GM03348 (cell line): ENCODE measurements at regions not wholly inside any gene's neighbourhood (a gene's known extent, or its start where the extent isn't known, plus 50 kb on each side); places are given as distances from the start of the nearest gene placed in this dataset.
"Not testable (repeated sequence)": the region's sequence is repeated elsewhere in the genome, so short reads cannot be mapped to it uniquely, and the experiment has no call there.

Experiments
- DNase-seq: peaks from one replicate; pipeline ENCODE4 v3.0.0; 2012; ENCODE audit warnings: low spot score

DNA sequence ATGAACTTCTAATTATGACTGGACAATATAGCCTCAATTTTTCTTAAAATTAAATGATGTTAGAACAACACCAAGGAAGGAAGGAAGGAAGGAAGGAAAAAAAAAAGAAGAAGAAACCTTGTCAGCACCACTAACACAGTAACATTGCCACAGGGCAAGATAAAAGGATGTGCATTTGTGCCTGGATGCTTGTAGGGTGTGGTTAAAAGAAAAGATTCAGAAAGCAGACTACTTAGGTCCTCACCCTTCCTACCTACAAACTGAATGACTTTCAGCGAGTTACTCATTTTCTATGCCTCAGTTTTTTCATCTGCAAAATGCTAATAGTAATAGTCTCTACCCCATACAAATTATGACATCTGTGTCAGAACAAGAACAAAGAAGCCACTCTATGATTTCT lies 778.3 kb downstream of the MCTP2 start:
- no peak for DNase-seq

DNA sequence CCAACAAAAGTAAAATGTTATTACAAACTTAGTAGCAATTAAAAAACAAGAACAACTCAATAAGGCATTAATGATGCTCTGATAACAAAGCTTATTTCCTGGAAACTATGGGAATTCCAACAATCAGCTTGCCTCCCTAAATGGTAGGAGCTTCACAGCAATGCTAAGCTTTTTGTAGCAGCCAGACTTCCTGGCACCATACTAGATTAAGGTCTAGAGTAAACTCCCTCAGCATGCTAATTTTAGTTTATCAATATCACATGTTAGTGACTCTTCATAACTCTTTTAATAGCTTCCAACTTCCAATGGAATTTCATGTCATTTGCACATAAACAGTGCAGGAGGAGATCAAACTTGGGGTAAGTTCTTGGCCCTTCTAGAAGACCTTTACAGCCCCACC lies 782.0 kb downstream of the MCTP2 start:
- DNase-seq, result no peak

DNA sequence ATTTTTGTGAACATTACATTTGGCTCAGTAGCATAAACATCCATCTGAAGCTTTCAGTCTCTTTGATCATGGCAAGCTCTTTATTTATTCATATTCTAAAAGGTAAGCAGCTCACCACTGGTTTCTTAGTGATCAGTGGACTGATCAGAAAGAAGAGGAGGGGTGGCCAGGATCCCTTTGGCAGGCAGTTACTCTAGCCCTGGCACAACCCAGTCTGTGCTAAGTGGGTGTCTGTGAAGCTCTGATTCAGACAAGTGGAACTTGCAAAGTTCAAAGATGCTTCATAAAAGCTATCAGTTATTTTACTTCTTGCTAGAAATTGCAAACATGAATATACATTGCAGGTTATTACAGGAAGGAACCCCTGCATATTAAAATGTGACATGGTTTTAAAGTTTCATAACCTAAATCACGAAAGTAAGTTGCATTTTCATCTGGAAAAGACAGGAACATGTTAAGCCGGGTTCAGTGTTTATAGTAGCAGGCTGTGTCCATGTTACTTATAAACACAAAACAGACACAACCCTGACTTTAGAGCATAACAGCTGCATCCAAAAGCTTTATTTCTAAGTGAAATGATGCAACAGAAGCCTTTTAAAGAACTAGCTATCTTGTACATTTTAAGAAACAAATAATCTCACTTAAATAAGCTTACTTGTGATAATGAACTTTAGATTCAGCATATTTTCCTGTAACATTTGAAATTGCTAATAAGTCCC lies 785.3 kb downstream of the MCTP2 start:
- DNase-seq, result peak; percentile 41

DNA sequence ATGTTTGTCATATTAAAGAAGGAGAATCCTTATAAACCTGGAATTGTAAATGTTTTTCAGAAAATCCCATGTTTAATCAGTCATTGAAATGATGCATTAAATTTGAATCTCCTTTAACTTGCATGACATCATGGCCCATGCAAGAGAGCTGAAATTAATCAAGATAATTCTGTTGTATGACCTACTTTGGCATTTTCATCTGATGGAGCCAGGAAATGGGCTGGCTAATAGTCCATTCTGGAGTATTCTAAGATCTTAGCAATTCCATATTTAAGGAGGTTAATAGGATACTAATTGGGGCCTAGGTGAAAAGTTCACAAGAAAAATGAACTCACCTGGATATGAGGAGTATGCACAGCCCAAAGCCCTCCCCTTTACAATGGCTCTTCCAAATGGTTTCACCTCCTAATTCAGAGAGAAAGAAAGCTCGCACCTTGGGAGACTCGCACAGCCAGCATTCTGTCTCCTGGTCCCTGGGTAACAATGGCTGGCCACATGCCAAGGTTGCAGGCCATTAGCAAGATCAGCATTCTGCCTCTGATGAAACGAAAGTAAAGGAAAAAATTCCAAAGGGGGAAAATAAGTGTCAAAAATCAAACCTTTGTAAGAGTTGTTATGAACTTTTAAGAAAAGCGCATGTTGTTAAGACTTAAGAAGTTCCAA lies 786.4 kb downstream of the MCTP2 start:
- no peak for DNase-seq

DNA sequence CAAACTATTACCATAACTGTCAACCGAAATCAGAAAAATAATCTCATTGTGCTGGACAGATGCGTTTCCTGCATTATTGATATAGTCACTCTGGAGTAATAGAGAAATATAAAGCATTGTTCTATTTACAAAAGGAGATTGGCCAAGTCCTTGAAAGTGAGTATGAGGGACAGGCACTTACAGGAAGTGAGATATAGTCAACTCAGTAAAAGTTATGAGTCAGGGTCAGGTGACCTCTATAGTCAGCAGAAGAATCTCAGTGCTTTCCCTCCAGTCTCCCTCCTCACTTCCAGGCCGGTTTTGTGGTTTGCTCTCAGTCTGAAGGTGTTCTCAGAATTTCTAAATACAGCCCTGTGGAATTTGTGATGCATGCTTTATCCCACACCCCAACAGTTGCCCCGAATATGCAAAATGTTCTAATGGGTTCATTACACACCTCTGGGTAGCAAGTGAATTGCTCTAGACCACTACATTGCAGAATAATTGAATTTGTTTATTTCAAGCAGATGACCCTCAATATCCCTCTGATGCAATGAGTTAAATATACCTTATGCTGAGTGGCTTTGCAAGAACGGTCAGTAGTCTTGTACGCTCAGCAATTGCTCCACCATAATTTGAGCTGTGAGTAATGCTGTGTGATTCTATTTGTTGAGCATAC lies 787.7 kb downstream of the MCTP2 start:
- DNase-seq, result peak; percentile 55

DNA sequence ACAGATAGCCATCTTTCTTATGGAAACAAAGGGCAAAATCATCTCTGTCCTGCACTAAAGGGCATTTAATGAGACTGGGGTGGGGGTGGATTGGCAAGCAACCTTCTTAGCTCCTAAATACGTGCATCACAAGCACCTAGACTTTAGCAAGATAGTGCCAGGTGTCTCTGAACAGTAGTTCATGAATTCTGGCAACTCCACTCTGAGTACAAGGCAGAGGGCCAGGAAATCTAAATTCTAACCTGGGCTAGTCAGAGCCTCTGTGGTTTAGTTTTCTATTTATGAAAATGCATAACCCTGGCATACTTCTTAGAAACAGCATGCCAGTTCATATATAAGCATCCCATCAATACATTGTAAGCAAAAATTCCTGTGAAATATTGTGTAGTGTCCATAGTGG lies 788.5 kb downstream of the MCTP2 start:
- DNase-seq, result no peak

DNA sequence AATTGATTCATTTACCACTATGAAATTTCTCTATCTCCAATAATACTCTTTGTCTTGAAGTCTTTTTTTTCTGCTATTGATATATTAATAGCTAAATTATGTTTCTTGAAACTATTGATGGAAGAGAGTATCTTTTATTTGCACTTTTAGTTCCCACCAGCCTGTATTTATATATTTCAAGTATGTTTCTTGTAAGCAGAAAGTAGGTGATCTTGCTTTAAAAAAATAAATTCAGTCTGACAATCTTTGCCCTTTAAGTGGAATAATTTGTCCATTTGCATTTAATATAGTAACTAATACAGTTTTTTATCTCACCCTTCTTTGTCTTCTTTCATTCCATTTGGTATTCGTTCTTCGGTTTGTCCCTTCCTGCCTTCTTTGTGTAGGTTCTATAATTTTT lies 790.5 kb downstream of the MCTP2 start:
- no peak for DNase-seq

DNA sequence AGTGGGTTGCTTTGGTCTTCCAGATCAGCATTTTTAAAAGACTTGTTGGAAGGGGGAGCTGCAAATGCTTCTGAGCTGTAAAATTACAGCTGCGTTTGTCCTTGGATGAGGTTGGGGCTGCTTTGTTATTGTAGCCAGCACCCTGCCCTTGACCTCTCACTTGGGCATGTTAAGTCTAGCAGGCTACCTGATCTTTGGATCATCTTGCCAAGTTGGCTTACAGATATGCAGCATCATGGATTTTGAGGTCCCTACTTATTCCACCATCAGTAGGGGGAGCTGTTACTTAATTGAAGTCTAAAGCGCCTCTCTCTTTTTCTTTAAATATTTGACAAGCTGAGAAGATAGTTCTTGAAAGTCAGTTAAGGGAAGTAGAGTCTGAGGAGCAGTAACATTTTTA lies 793.0 kb downstream of the MCTP2 start:
- DNase-seq, result peak; percentile 38

DNA sequence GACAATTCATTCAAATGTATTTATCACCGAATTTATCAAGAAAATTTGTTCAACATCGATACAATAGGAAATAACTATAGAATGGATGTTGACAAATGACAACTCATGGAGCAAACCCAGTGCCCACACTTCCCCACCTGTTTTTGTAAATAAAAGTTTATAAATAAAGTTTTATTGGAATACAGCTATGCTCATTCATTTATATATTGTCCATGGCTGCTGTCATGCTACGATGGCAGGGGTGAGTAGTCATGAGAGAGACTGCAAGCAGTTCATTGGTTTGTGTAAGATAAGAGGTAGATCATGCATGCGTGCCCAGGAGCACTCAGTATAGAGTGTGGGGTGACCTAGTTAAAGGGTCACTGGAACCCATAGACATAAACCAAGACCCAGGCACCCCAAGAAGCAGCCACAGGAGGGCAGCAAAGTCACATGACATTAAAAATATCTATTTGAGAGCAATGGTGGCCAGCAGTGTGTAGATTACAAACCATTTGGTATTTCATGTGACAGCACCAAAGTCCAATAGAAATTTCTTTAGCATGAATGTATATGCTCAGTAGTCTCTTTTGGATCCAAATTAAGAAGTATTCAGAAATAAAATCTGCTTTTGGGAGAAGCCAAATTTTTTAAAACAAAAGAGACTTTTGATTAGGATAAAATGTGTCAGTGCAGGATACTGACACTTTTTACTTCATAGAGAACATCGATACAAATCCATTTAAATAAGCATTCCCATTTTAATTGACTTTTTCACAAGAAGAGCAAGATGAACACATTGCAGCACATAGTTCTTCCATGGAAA lies 794.8 kb downstream of the MCTP2 start:
- peak; percentile 75 for DNase-seq

DNA sequence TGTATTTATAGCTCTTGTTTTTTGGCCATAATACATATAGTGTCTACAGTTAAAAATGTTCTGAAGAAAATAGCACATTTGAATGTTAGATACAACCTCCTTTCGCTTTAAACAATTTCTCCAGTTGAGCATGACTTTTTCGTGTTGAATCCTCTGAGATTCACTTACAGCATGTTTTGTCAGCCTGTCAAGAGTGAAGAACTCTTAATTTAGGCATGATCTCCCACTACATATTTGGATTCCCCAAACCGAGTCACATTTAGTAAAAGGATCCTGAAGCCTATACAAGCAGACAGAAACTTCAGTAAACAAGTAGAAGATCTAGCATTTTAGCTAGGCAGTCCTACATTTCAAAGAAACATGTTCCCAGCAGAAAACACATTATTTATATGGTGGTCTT lies 796.6 kb downstream of the MCTP2 start:
- no peak for DNase-seq

DNA sequence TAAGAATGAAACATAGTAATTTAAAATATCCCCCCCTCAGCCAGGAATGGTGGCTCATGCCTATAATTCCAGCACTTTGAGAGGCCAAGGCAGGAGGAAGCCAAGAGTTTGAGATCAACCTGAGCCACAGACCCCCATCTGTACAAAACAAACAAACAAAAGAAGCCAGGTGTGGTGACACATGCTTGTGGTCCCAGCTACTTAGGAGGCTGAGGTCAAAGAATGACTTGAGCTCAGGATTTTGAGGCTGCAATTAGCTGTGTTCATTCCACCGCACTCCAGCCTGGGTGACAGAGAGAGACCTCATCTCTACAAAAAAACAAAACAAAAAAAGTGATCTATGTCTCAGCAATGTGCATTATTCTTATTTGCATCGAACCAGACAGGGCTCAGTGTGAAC lies 800.8 kb downstream of the MCTP2 start:
- DNase-seq, result no peak

DNA sequence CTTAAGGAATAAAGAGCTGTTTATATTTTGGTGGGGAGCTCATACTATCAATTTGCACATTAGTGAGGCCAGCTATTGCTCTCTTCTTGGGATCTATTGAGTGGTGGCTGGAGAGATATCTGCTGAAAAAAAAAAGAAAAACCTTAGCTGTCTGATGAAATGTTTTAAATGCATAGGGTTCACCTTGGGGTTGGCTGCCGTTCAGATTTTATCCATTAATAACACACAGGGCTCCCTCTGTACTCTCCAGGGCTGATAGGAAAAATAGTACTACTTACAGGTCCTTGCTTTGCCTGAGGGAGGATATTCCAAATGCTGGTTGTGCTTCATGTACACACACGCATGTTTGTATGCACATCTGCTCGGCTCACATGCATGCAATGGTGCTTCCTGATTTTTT lies 803.7 kb downstream of the MCTP2 start:
- no peak for DNase-seq

DNA sequence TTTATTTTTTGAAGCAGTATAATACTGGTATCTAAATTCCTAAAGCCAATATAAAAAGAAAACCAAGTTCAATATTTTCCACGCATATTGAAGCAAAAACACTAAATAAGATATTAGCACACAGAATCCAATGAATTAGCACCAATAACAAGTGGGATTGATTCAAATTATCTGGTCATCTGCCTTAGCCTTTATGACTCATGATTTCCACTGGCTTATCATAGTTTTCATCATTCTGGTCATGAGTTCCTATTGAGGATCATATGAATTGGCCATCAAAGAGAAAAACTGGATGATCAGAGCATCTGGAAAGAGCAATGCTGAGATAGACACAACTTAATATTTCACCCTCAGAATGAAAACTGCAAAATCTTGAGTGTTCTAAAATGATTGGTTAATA lies 809.9 kb downstream of the MCTP2 start:
- DNase-seq, result peak; percentile 11

DNA sequence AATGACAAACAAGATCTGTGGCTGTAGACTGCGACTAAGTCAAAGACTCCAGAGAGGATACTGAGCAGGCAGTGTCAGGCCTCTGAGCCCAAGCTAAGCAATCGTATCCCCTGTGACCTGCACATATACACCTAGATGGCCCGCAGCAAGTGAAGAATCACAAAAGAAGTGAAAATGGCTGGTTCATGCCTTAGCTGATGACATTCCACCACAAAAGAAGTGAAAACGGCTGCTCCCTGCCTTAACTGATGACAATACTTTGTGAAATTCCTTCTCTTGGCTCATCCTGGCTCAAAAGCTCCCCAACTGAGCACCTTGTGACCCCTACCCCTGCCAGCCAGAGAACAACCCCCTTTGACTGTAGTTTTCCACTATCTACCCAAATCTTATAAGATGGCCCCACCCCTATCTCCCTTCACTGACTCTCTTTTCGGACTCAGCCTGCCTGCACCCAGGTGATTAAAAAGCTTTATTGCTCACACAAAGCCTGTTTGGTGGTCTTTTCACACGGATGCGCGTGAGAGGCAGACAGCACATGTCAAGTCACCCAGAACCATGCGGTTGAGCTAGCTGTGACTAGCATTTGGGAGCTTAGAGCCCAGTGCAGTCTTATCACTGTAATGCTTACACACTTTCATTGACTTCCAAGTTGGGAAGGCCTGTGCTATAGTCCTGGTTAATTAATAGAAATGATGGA lies 812.0 kb downstream of the MCTP2 start:
- not testable (repeated sequence) for DNase-seq

DNA sequence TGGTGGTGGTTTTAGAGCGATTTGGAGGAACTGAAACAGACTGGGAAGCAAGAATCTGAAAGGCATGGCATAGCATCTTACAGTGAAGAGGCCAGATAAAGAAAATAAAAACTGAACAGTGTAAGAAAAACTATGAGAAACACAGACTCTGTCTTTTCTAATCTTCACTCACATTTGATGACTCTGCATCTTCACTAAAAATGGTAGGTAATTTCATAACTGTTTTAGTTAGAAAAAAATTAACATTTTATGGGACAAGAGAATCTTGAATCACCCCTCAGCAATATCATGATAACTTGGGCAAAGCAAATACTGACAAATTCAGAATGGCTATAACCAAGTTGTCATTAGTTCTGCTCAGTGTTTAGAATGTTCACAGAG lies 812.6 kb downstream of the MCTP2 start:
- DNase-seq, result no peak

DNA sequence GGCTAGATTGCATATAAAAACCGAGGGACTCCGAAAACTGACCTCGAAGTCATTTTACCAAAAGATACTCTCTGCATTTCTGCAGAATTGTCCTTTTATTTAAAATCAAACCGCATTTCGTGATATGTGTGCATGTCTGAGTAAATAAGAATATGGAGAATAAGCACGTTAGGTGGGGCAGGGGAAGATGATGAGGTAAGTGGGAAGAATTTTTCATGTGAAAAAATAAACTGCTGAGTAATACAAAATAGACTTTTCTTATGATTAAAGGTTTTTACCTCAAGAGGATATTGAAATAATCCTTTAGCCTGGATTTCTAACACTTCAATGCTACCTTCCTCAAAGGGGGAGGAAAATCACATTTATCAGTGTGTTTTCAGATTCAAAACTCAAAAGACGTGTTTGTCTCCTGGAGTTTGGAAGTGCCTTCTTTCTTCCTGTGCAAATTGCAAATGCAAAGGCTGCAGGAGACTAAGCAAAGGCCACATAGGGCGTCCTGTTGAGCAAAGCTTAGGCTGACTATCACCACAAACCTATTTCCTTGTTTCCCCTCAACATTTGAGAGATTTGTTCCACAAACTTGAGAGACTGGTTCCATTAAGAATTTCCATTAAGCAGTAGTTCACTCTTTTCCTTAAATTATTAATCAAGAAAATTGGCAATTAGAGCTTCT lies 813.5 kb downstream of the MCTP2 start:
- no peak for DNase-seq

DNA sequence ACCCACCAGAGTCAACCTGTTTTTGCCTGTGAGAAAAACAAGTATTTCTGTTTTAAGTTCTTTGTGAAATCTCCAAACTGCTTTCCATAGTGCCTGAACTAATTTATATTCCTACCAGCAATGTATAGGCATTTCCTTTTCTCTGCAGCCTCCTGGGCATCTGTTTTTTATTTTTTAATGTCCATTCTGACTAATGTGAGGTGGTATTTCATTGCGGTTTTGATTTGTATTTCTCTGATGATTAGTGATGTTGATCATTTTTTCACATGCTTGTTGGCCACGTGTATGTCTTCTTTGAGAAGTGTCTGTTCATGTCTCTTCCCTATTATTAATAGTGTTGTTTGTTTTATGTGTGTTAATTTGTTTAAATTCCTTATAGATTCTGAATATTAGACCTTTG lies 820.5 kb downstream of the MCTP2 start:
- no peak for DNase-seq

DNA sequence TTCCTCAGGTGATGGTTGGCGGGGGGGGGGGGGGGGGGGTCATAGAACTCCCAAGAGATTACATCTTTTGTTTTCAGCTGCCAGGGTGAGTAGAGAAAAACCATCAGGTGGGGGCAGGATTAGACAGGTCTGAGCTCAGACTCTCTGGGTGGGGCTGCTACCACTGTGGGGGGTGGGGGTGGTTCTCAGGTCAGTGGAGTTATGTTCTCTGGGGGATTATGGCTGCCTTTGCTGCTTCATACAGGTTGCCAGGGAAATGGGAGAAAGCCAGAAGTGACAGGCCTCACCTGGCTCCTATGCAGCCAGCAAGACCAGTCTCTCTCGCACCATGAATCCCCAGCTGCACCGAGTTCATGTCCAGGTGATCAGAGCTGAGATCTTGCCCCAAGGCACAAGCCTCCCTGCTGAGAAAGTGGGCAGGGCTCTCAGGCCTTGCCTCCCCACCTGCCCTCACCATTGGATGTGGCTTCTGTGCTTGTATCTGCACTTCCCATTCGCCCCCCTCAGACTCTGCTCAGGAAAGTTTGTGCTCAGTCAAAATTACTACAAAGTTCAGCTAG lies 828.1 kb downstream of the MCTP2 start:
- DNase-seq, result no peak

DNA sequence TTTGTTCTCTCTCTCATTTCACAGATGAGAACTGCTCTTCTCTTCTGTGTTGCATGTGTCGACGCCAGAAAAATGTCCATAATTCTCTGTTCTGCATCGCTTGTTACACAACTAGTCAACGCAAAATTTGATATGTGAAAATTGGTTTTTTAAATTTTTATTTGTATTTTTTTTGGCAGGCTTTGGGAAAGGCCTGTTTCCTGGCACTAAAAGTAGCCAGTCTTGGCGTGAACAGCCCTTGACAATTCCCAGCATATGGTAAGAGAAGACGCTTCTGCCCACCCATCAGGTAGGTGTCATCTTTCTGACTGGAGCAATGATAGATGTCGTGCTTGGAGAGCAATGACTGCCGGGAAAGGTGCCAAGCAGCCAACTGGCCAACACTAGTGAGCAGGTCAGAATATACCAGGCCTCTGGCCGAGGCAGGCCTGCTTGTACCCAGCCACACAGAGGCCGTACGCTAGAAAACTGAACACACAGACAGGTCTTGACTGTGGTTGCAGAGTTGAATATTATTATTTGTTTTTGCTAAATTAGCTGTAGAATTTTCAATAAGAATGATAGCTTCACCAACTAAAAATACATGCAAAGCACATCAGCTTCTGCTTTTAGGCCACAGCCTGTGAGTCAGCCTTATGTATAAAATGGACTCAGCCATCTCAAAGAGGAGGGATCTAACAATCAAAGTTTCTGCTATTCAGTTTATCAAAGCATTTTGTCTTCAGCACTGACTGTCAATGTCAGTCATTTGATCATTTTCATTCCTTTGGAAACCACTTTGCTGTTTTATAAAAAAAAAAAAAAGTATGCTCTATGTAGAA lies 837.5 kb downstream of the MCTP2 start:
- no peak for DNase-seq
